K562 (cell line): ENCODE measurements at regions not wholly inside any gene's neighbourhood (a gene's known extent, or its start where the extent isn't known, plus 50 kb on each side); places are given as distances from the start of the nearest gene placed in this dataset.

Source experiments
- ARID1B ChIP-seq: fragments of 450-650 bp; IDR thresholded peaks from 2 replicates; pipeline ENCODE4 v1.6.1; 2016; ENCODE audit warnings: antibody characterized with exemption, mild to moderate bottlenecking, inconsistent platforms
- DIDO1 ChIP-seq: fragments of 450-650 bp; IDR thresholded peaks from 2 replicates; pipeline ENCODE4 v1.6.1; 2016; ENCODE audit warnings: low read depth, missing biosample characterization, missing genetic modification characterization
- EZH2 ChIP-seq: IDR thresholded peaks from 2 replicates; pipeline ENCODE4 v1.6.1; 2012; ENCODE audit warnings: low read depth, mild to moderate bottlenecking, inconsistent platforms, low read length, borderline replicate concordance
- HIVEP1 ChIP-seq: fragments of 250-450 bp; sonication (Bioruptor Pico); IDR thresholded peaks from 2 replicates; pipeline ENCODE4 v1.4.0; 2020; ENCODE audit warnings: mild to moderate bottlenecking
- PHB ChIP-seq: fragments of 250-450 bp; sonication (Bioruptor Pico); IDR thresholded peaks from 2 replicates; pipeline ENCODE4 v1.5.0; 2021
- TRIM28 ChIP-seq: fragments of 450-650 bp; IDR thresholded peaks from 2 replicates; pipeline ENCODE4 v1.6.1; 2017
- ZNF12 ChIP-seq: sonication (generic); formaldehyde crosslinking; IDR thresholded peaks from 2 replicates; pipeline ENCODE4 v1.4.0; 2020; ENCODE audit warnings: mild to moderate bottlenecking, missing genetic modification reagents
- ZNF24 ChIP-seq: fragments of 450-650 bp; IDR thresholded peaks from 2 replicates; pipeline ENCODE4 v1.6.1; 2016
- ZNF589 ChIP-seq: fragments of 200-800 bp; sonication (Bioruptor generic); IDR thresholded peaks from 2 replicates; pipeline ENCODE4 v1.6.1; 2016; ENCODE audit warnings: low read depth, missing genetic modification characterization, missing compliant biosample characterization
- ZNF707 ChIP-seq: fragments of 250-450 bp; sonication (Bioruptor Pico); conservative IDR thresholded peaks from 2 replicates; pipeline ENCODE4 v1.8.0; 2022; ENCODE audit warnings: inconsistent platforms, mild to moderate bottlenecking, moderate library complexity
- ZNF77 ChIP-seq: fragments of 250-450 bp; sonication (Bioruptor Pico); IDR thresholded peaks from 2 replicates; pipeline ENCODE4 v1.5.0; 2020
- TF ChIP-seq, protein P1 (sequence below): fragments of 250-450 bp; sonication (Bioruptor Pico); IDR thresholded peaks from 2 replicates; pipeline ENCODE4 v1.8.0; 2021; ENCODE audit warnings: borderline replicate concordance, mild to moderate bottlenecking, moderate library complexity; ENCODE audit not compliant: poor library complexity, severe bottlenecking
- TF ChIP-seq, protein P2 (sequence below), 2 experiments: fragments of 450-650 bp in 1 of 2; sonication (generic) in 1 of 2; formaldehyde crosslinking in 1 of 2; IDR thresholded peaks; 2 replicates each; pipeline versions ENCODE4 v1.7.1 to v1.9.0; 2016 to 2022; ENCODE audit warnings: inconsistent platforms in 1 of 2, mild to moderate bottlenecking in 1 of 2, missing genetic modification reagents in 1 of 2
- TF ChIP-seq, protein P3 (sequence below): fragments of 450-650 bp; IDR thresholded peaks from one replicate; pipeline ENCODE4 v1.6.1; 2018; ENCODE audit warnings: mild to moderate bottlenecking, moderate library complexity; ENCODE audit not compliant: partially characterized antibody
- TF ChIP-seq, protein P4 (sequence below): sonication (generic); formaldehyde crosslinking; IDR thresholded peaks from 2 replicates; pipeline ENCODE4 v1.8.0; 2022; ENCODE audit warnings: mild to moderate bottlenecking, missing genetic modification reagents

DNA sequence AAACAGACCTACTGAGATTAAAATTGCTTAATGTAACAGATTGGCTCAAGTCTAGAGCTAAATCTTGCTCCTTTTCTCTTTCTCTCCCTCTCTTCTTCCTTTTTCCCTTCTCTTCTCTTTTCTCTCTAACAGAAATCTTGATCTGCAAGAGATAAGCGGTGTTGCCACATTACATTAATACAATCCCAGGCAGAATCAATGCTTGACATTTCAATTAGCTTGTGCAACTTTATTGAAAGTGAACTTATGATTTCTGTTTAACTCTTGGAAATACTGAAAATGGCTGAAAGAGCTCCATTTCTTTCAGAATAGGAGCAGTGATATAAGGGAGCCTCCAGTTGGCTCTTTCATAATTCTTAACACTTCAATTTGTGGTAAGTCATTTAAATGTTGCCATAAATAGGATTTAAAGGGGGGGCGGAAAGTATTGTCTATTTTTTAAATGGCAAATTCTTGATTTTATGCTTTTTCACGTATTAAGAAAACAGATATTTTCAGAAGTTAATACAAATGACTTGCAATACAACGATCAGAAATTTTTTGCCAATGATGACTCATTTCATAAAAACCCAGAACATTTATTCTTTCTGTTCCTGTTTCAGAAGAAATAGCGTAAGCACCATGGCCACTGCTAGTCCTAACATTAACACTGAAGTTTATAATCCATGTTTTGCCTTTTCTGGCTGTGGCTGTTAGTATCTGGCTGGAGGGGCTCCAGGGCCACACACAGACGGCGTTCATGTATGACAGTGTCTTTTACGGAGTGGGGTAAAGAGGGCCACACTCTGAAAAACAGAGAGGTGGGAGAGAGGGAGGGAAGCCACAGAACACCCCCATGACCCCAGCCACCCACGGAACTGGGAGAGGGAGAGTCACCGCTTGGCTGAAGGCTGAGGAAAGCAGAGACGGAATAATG, 115.7 kb upstream of the FAT1 start (continued):
- TF ChIP-seq, protein P1, sequence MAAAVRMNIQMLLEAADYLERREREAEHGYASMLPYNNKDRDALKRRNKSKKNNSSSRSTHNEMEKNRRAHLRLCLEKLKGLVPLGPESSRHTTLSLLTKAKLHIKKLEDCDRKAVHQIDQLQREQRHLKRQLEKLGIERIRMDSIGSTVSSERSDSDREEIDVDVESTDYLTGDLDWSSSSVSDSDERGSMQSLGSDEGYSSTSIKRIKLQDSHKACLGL (CRISPR knock-in tag): no peak
- no peak for TF ChIP-seq ZNF77 (CRISPR knock-in tag)
- TF ChIP-seq ZNF24: 0 out of 2 replicates have a peak, but pooled peaks have one; percentile 13
- TF ChIP-seq DIDO1 (tag): no peak
- TF ChIP-seq ZNF707 (CRISPR knock-in tag): no peak
- TF ChIP-seq ZNF589 (CRISPR knock-in tag): 0 out of 2 replicates have a peak, but pooled peaks have one; percentile 35
- TF ChIP-seq, protein P2, sequence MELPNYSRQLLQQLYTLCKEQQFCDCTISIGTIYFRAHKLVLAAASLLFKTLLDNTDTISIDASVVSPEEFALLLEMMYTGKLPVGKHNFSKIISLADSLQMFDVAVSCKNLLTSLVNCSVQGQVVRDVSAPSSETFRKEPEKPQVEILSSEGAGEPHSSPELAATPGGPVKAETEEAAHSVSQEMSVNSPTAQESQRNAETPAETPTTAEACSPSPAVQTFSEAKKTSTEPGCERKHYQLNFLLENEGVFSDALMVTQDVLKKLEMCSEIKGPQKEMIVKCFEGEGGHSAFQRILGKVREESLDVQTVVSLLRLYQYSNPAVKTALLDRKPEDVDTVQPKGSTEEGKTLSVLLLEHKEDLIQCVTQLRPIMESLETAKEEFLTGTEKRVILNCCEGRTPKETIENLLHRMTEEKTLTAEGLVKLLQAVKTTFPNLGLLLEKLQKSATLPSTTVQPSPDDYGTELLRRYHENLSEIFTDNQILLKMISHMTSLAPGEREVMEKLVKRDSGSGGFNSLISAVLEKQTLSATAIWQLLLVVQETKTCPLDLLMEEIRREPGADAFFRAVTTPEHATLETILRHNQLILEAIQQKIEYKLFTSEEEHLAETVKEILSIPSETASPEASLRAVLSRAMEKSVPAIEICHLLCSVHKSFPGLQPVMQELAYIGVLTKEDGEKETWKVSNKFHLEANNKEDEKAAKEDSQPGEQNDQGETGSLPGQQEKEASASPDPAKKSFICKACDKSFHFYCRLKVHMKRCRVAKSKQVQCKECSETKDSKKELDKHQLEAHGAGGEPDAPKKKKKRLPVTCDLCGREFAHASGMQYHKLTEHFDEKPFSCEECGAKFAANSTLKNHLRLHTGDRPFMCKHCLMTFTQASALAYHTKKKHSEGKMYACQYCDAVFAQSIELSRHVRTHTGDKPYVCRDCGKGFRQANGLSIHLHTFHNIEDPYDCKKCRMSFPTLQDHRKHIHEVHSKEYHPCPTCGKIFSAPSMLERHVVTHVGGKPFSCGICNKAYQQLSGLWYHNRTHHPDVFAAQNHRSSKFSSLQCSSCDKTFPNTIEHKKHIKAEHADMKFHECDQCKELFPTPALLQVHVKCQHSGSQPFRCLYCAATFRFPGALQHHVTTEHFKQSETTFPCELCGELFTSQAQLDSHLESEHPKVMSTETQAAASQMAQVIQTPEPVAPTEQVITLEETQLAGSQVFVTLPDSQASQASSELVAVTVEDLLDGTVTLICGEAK (IDR thresholded peaks at IDR 0.05): peak; percentile 90
- TF ChIP-seq, protein P2 (CRISPR knock-in tag; IDR thresholded peaks at IDR 0.05): peak; percentile 64
- TF ChIP-seq, protein P3, sequence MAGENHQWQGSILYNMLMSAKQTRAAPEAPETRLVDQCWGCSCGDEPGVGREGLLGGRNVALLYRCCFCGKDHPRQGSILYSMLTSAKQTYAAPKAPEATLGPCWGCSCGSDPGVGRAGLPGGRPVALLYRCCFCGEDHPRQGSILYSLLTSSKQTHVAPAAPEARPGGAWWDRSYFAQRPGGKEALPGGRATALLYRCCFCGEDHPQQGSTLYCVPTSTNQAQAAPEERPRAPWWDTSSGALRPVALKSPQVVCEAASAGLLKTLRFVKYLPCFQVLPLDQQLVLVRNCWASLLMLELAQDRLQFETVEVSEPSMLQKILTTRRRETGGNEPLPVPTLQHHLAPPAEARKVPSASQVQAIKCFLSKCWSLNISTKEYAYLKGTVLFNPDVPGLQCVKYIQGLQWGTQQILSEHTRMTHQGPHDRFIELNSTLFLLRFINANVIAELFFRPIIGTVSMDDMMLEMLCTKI: no peak
- no peak for TF ChIP-seq EZH2
- no peak for TF ChIP-seq ZNF12 (CRISPR knock-in tag)
- TF ChIP-seq, protein P4, sequence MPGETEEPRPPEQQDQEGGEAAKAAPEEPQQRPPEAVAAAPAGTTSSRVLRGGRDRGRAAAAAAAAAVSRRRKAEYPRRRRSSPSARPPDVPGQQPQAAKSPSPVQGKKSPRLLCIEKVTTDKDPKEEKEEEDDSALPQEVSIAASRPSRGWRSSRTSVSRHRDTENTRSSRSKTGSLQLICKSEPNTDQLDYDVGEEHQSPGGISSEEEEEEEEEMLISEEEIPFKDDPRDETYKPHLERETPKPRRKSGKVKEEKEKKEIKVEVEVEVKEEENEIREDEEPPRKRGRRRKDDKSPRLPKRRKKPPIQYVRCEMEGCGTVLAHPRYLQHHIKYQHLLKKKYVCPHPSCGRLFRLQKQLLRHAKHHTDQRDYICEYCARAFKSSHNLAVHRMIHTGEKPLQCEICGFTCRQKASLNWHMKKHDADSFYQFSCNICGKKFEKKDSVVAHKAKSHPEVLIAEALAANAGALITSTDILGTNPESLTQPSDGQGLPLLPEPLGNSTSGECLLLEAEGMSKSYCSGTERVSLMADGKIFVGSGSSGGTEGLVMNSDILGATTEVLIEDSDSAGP: no peak
- no peak for TF ChIP-seq ARID1B
- TF ChIP-seq HIVEP1 (CRISPR knock-in tag): no peak
- TF ChIP-seq TRIM28: no peak
- no peak for TF ChIP-seq PHB (CRISPR knock-in tag)
